Right cardiac atrium (tissue), 5 donors: ENCODE measurements at regions not wholly inside any gene's neighbourhood (a gene's known extent, or its start where the extent isn't known, plus 50 kb on each side); places are given as distances from the start of the nearest gene placed in this dataset.

Source experiments
- ATAC-seq, 2 donors: fragments of 200-7000 bp; cut with Tn5 transposase; one replicate each; pipeline versions ENCODE4 v1.8.0 to v1.9.1; 2020; ENCODE audit warnings: moderate library complexity in 2 of 2, mild to moderate bottlenecking in 1 of 2
- DNase-seq, 3 donors: peaks; one replicate each; pipeline ENCODE4 v3.0.0-alpha.2; 2020
- H3K27ac ChIP-seq: one replicate; pipeline ENCODE4 v1.5.1; 2013; ENCODE audit warnings: mild to moderate bottlenecking, low read length, control low read depth, moderate library complexity
- H3K27me3 ChIP-seq: one replicate; pipeline ENCODE4 v1.6.1; 2013; ENCODE audit not compliant: control insufficient read depth, insufficient read depth
- H3K4me1 ChIP-seq: one replicate; pipeline ENCODE4 v1.6.1; 2013; ENCODE audit warnings: low read length; ENCODE audit not compliant: control insufficient read depth, insufficient read depth
- H3K4me3 ChIP-seq: one replicate; pipeline ENCODE4 v1.5.1; 2013; ENCODE audit warnings: low read length, control low read depth
- H3K9me3 ChIP-seq: one replicate; pipeline ENCODE4 v1.6.1; 2013; ENCODE audit warnings: low read length; ENCODE audit not compliant: control insufficient read depth
- WGBS: extraction: QIAGEN DNeasy Blood & Tissue Kit; methylation state at CpG from one replicate; pipeline ENCODE4 v1.1.7; 2013; 5-methylcytosine and 5-hydroxymethylcytosine counted together
- intact Hi-C, 4 donors: fragments of 100-400 bp; cut with DNase I; formaldehyde crosslinking; loops; one replicate each; pipeline versions ENCODE4 v1.11.0 to v1.14.0; 2022 to 2023
- donor health status: healthy with polysubstance abuse.
- donor health status: DM: no; HTN: yes; CAD: no.
- donor health status: DM: no; HTN: no; CAD: no.
- donor health status: DM: no; HTN: yes; CAD: no; lungs with severe emphysema.
- donor health status: DM: yes; HTN: yes; CAD: no.

- Histone ChIP-seq H3K4me1 (no peaks in the 10 kb centered on the region), H3K9me3 (no peaks in the 10 kb centered on the region), H3K27me3 (no peaks in the 10 kb centered on the region), H3K4me3 (no peak overlapping the region), H3K27ac (no peak overlapping the region)
- intact Hi-C loops, result no loop called here
- ATAC-seq, result no peak
- 78% methylated on average over 5 of the region's 5 CpGs for WGBS
- no peak for DNase-seq
These were observed 57.9 kb upstream of the RUNX3 start for GRCh38 chr1:24987875-24988557.

DNA sequence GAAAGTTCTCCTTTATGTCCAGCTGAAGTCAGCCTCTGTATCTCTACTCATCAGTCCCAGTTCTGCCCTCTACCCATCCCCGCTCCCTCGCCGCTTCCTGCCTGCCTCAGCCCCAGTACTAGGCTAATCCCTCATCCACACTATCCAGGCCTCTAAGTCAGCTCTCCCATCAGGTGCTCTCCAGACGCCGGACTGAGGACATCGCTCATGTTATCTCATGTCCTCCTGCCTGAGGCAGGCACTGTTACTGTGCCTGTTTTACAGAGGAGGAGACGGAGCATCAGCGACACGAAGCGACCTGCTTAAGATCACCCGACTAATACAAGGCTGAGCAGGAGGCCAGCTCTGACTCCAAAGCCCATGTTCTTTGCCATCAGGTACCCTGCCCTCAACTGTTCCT, 57.3 kb upstream of the RUNX3 start:
- Histone ChIP-seq H3K9me3 (no peaks in the 10 kb centered on the region), H3K27me3 (no peaks in the 10 kb centered on the region), H3K4me3 (no peak overlapping the region), H3K4me1 (no peaks in the 10 kb centered on the region), H3K27ac (no peak overlapping the region)
- DNase-seq (no peak), ATAC-seq (no peak)
- WGBS, result 89% methylated on average over 11 of the region's 11 CpGs
- intact Hi-C loops, result no loop called here

- intact Hi-C loops, result no loop called here
- Histone ChIP-seq H3K4me3 (no peak overlapping the region), H3K9me3 (no peaks in the 10 kb centered on the region), H3K4me1 (no peaks in the 10 kb centered on the region), H3K27ac (no peak overlapping the region), H3K27me3 (no peaks in the 10 kb centered on the region)
- ATAC-seq (no peak), DNase-seq (peak in 1 of 3 donors; percentile 67)
- 38% methylated on average over 2 of the region's 2 CpGs for WGBS
These were observed 56.4 kb upstream of the RUNX3 start for GRCh38 chr1:24986372-24986965.

DNA sequence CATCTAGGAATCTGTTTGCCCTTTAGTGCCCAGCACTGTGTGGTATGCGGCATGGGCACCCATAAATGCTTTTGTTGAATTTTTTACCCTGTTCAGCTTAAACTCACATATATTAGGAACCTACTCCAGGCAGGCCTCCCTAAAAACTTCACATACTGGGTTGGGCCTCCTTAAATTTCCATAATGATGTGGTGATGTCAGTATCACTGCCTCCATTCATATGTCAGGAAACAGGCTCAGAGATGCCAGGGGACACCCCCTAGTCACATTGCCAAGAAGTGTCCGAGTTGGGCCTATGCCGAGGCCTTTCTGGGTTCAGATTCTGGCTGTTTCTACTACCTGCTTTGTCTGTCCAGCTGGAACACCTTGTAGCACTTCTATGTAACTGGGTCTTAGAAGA, 55.7 kb upstream of the RUNX3 start:
- no peak for DNase-seq
- H3K27me3 ChIP-seq, result no peaks in the 10 kb centered on the region
- ATAC-seq, result no peak
- H3K4me3 ChIP-seq, result no peak overlapping the region
- H3K4me1 ChIP-seq, result no peaks in the 10 kb centered on the region
- intact Hi-C loops, result no loop called here
- no peak overlapping the region for H3K27ac ChIP-seq
- no peaks in the 10 kb centered on the region for H3K9me3 ChIP-seq
- 69% methylated on average over 3 of the region's 3 CpGs for WGBS

GRCh38 chr1:24984800-24985522, 54.9 kb upstream of the RUNX3 start:
- peak in 1 of 3 donors; percentile 27 for DNase-seq
- Histone ChIP-seq H3K27ac (no peak overlapping the region), H3K4me1 (no peaks in the 10 kb centered on the region), H3K4me3 (no peak overlapping the region), H3K27me3 (no peaks in the 10 kb centered on the region), H3K9me3 (no peaks in the 10 kb centered on the region)
- intact Hi-C loops, result no loop called here
- 66% methylated on average over 5 of the region's 5 CpGs for WGBS
- no peak for ATAC-seq

DNA sequence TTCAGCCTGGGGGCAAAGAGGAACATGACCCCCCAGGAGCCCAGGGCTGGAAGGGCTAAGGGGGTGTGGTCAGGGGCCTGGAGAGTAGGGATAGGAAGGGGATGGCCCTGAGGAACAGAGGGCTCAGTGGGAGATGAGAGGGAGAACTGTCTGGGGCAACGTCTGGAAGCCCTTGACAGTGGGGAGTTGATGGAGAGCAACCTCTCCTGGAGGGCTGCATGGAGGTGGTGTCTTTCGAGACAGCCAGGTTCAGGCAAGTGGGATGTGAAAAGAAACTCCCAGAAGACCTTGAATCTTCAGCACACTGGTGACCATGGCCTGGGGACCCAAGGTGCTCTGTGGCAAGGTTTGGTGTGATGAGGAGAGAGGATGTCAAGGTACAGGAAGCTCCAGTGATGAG, 54.2 kb upstream of the RUNX3 start:
- intact Hi-C loops, result no loop called here
- Histone ChIP-seq H3K9me3 (no peaks in the 10 kb centered on the region), H3K4me1 (no peaks in the 10 kb centered on the region), H3K27me3 (no peaks in the 10 kb centered on the region), H3K27ac (no peak overlapping the region), H3K4me3 (no peak overlapping the region)
- no peak for DNase-seq
- no peak for ATAC-seq
- 61% methylated on average over 2 of the region's 2 CpGs for WGBS

DNA sequence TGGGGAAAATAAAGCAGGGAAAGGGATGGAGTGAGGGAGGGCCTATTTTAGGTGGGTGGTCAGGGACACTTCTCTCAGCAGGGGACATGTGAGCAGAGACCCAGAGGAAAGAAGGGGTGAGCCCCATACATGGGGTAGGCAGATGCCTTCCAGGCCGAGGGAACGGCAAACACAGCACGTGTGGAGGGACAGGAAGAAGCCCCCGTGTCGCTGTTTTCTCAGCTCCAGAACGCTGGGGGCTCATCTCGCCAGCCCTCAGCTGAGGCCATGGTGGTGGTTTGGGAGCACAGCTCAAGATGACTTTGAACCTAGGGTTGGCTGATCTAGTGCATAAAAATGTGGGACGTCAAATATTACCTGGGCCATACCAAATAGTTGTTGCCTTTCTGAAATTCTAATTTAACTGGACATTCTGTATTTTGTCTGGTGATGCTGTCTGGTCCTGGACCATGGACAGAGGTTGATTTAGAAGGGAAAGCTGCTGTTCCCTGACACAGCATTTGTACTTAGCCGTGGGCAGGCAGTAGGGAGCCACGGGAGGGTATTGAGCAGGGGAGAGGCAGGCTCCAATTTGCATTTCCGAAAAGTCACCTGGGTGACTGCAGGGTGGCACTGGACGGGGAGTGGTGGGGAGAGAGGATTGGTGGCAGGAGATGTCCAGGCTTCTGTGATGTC, 53.1 kb upstream of the RUNX3 start:
- Histone ChIP-seq H3K4me3 (no peak overlapping the region), H3K27ac (no peak overlapping the region), H3K4me1 (no peaks in the 10 kb centered on the region), H3K9me3 (no peaks in the 10 kb centered on the region), H3K27me3 (no peaks in the 10 kb centered on the region)
- DNase-seq (no peak), ATAC-seq (no peak)
- 80% methylated on average over 12 of the region's 12 CpGs for WGBS
- intact Hi-C loops, result no loop called here

GRCh38 chr1:24981631-24982005, 51.5 kb upstream of the RUNX3 start:
- peak in 1 of 3 donors; percentile 35 for DNase-seq
- H3K27me3 ChIP-seq, result no peaks in the 10 kb centered on the region
- no peaks in the 10 kb centered on the region for H3K4me1 ChIP-seq
- 77% methylated on average over 11 of the region's 11 CpGs for WGBS
- intact Hi-C loops, result no loop called here
- peaks cover under 1% of the 10 kb centered on the region for H3K9me3 ChIP-seq
- ATAC-seq, result no peak
- no peak overlapping the region for H3K4me3 ChIP-seq
- H3K27ac ChIP-seq, result no peak overlapping the region

- no peak overlapping the region for H3K4me3 ChIP-seq
- no peaks in the 10 kb centered on the region for H3K4me1 ChIP-seq
- ATAC-seq (no peak), DNase-seq (peak in 1 of 3 donors; percentile 6)
- peaks cover 2% of the 10 kb centered on the region for H3K9me3 ChIP-seq
- no peak overlapping the region for H3K27ac ChIP-seq
- no peaks in the 10 kb centered on the region for H3K27me3 ChIP-seq
- 84% methylated on average over 13 of the region's 13 CpGs for WGBS
- intact Hi-C loops, result no loop called here
These were observed 51.0 kb upstream of the RUNX3 start for GRCh38 chr1:24980836-24981630.
